H9 (cell line): ENCODE measurements at regions not wholly inside any gene's neighbourhood (a gene's known extent, or its start where the extent isn't known, plus 50 kb on each side); places are given as distances from the start of the nearest gene placed in this dataset.

Experiments
- DNase-seq: peaks from one replicate; pipeline ENCODE4 v3.0.0-alpha.2; 2017
- H2AFZ ChIP-seq: one replicate; pipeline ENCODE4 v1.6.1; 2013; ENCODE audit warnings: mild to moderate bottlenecking, low read length, control low read depth, moderate library complexity
- H2AK5ac ChIP-seq: 2 replicates; pipeline ENCODE4 v1.6.1; 2013; ENCODE audit warnings: low read length, control low read depth, mixed read lengths; ENCODE audit not compliant: insufficient read length
- H2BK120ac ChIP-seq: one replicate; pipeline ENCODE4 v1.6.1; 2013; ENCODE audit warnings: low read depth, mild to moderate bottlenecking, low read length, control low read depth, inconsistent platforms; ENCODE audit not compliant: poor library complexity, severe bottlenecking
- H2BK12ac ChIP-seq: 2 replicates; pipeline ENCODE4 v1.6.1; 2013; ENCODE audit warnings: low read length, control low read depth, mixed read lengths, low read depth; ENCODE audit not compliant: insufficient read length
- H2BK15ac ChIP-seq: 2 replicates; pipeline ENCODE4 v1.6.1; 2013; ENCODE audit warnings: low read depth, low read length, control low read depth
- H2BK20ac ChIP-seq: one replicate; pipeline ENCODE4 v1.6.1; 2013; ENCODE audit warnings: low read depth, mild to moderate bottlenecking, low read length, control low read depth, inconsistent platforms; ENCODE audit not compliant: poor library complexity, severe bottlenecking
- H2BK5ac ChIP-seq: 2 replicates; pipeline ENCODE4 v1.6.1; 2013; ENCODE audit warnings: low read length, control low read depth, mixed read lengths; ENCODE audit not compliant: insufficient read length
- H3K14ac ChIP-seq: 2 replicates; pipeline ENCODE4 v1.6.1; 2013; ENCODE audit warnings: low read length, control low read depth; ENCODE audit not compliant: insufficient read depth
- H3K18ac ChIP-seq: 2 replicates; pipeline ENCODE4 v1.6.1; 2013; ENCODE audit warnings: low read depth, mild to moderate bottlenecking, mixed read lengths, low read length, control low read depth; ENCODE audit not compliant: insufficient read length
- H3K23ac ChIP-seq: 2 replicates; pipeline ENCODE4 v1.6.1; 2013; ENCODE audit warnings: low read length, control low read depth, mixed read lengths, low read depth; ENCODE audit not compliant: insufficient read length
- H3K23me2 ChIP-seq: 2 replicates; pipeline ENCODE4 v1.6.1; 2013; ENCODE audit warnings: low read depth, mild to moderate bottlenecking, mixed read lengths, low read length, control low read depth; ENCODE audit not compliant: insufficient read length, poor library complexity, severe bottlenecking
- H3K27ac ChIP-seq: 2 replicates; pipeline ENCODE4 v1.5.1; 2013; ENCODE audit warnings: low read length, control low read depth, mixed read lengths, low read depth; ENCODE audit not compliant: insufficient read length
- H3K27me3 ChIP-seq: 2 replicates; pipeline ENCODE4 v1.6.1; 2013; ENCODE audit warnings: low read length, control low read depth, inconsistent platforms; ENCODE audit not compliant: insufficient read depth
- H3K4ac ChIP-seq: 2 replicates; pipeline ENCODE4 v1.6.1; 2013; ENCODE audit warnings: low read depth, mild to moderate bottlenecking, control low read depth, inconsistent platforms, low read length, moderate library complexity
- H3K4me1 ChIP-seq: 2 replicates; pipeline ENCODE4 v1.6.1; 2013; ENCODE audit warnings: low read length, control low read depth, inconsistent platforms; ENCODE audit not compliant: insufficient read depth
- H3K4me2 ChIP-seq: 2 replicates; pipeline ENCODE4 v1.6.1; 2013; ENCODE audit warnings: low read length, control low read depth, mixed read lengths; ENCODE audit not compliant: insufficient read length, insufficient read depth
- H3K56ac ChIP-seq: 2 replicates; pipeline ENCODE4 v1.6.1; 2013; ENCODE audit warnings: low read depth, mild to moderate bottlenecking, mixed read lengths, low read length, control low read depth; ENCODE audit not compliant: insufficient read length
- H3K79me1 ChIP-seq: 2 replicates; pipeline ENCODE4 v1.6.1; 2013; ENCODE audit warnings: low read depth, mild to moderate bottlenecking, moderate library complexity, low read length, control low read depth, inconsistent platforms; ENCODE audit not compliant: insufficient read depth, poor library complexity, severe bottlenecking
- H3K79me2 ChIP-seq: 2 replicates; pipeline ENCODE4 v1.6.1; 2013; ENCODE audit warnings: low read length, control low read depth, inconsistent platforms; ENCODE audit not compliant: insufficient read depth
- H3K9ac ChIP-seq: 2 replicates; pipeline ENCODE4 v1.6.1; 2013; ENCODE audit warnings: low read length, control low read depth, mixed read lengths; ENCODE audit not compliant: insufficient read length; ENCODE audit errors: extremely low read depth
- H3K9me3 ChIP-seq: one replicate; pipeline ENCODE4 v1.6.1; 2013; ENCODE audit warnings: low read depth, low read length, inconsistent platforms; ENCODE audit not compliant: control insufficient read depth
- H3T11ph ChIP-seq: one replicate; pipeline ENCODE4 v1.6.1; 2013; ENCODE audit warnings: mild to moderate bottlenecking, low read length, control low read depth, inconsistent platforms
- H4K20me1 ChIP-seq: one replicate; pipeline ENCODE4 v1.6.1; 2013; ENCODE audit not compliant: control insufficient read depth, insufficient read length, insufficient read depth
- H4K5ac ChIP-seq: 2 replicates; pipeline ENCODE4 v1.6.1; 2013; ENCODE audit warnings: low read depth, mild to moderate bottlenecking, mixed read lengths, low read length, control low read depth; ENCODE audit not compliant: insufficient read length
- H4K8ac ChIP-seq: replicated peaks from 2 replicates; pipeline ENCODE4 v1.6.1; 2013; ENCODE audit warnings: low read length, control low read depth, mixed read lengths, low read depth; ENCODE audit not compliant: insufficient read length
- H4K91ac ChIP-seq: 2 replicates; pipeline ENCODE4 v1.6.1; 2013; ENCODE audit warnings: low read depth, mild to moderate bottlenecking, moderate library complexity, mixed read lengths, low read length, control low read depth; ENCODE audit not compliant: insufficient read length
- H3K27ac Mint-ChIP-seq, 3 experiments: 2 replicates in 2 of 3; 3 replicates in 1 of 3; pipeline ENCODE4 v1.8.0; 2020 to 2021; ENCODE audit warnings: mixed read lengths in 3 of 3, mild to moderate bottlenecking in 1 of 3, moderate library complexity in 1 of 3
- H3K27me3 Mint-ChIP-seq: 2 replicates; pipeline ENCODE4 v1.8.0; 2021; ENCODE audit warnings: low read depth, mild to moderate bottlenecking, moderate library complexity, mixed read lengths
- H3K36me3 Mint-ChIP-seq, 3 experiments: 2 replicates in 2 of 3; 3 replicates in 1 of 3; pipeline ENCODE4 v1.8.0; 2020 to 2021; ENCODE audit warnings: low read depth in 3 of 3, mixed read lengths in 3 of 3; ENCODE audit not compliant: insufficient read depth in 1 of 3
- H3K4me1 Mint-ChIP-seq, 2 experiments: 2 replicates each; pipeline ENCODE4 v1.8.0; 2020; ENCODE audit warnings: mixed read lengths in 2 of 2
- H3K4me3 Mint-ChIP-seq, 2 experiments: 2 replicates in 1 of 2; 3 replicates in 1 of 2; pipeline ENCODE4 v1.8.0; 2020 to 2021; ENCODE audit warnings: mild to moderate bottlenecking in 2 of 2, mixed read lengths in 2 of 2, moderate library complexity in 1 of 2
- H3K9me3 Mint-ChIP-seq, 2 experiments: 2 replicates in 1 of 2; 3 replicates in 1 of 2; pipeline ENCODE4 v1.8.0; 2020; ENCODE audit warnings: mild to moderate bottlenecking in 2 of 2, mixed read lengths in 2 of 2, moderate library complexity in 1 of 2
- CTCF ChIP-seq: fragments of 200-600 bp; sonication (generic); conservative IDR thresholded peaks from 3 replicates; pipeline ENCODE4 v1.8.0; 2021; ENCODE audit warnings: antibody characterized with exemption, mild to moderate bottlenecking
- WGBS: extraction: QIAGEN DNeasy Blood & Tissue Kit; methylation state at CpG from one replicate; pipeline ENCODE4 v1.1.7; 2013; ENCODE audit warnings: missing lambda C conversion rate, low lambda C conversion rate, mixed read lengths; ENCODE audit not compliant: insufficient read length; ENCODE audit errors: extremely low coverage; 5-methylcytosine and 5-hydroxymethylcytosine counted together

- DNase-seq: no peak
- Histone ChIP-seq H3K9ac (no peak overlapping the region), H3K79me1 (no peaks in the 10 kb centered on the region), H2AK5ac (no peak overlapping the region), H3K4me1 (no peaks in the 10 kb centered on the region), H2BK20ac (no peak overlapping the region), H4K91ac (no peak overlapping the region), H4K20me1 (no peaks in the 10 kb centered on the region), H3K18ac (no peak overlapping the region), H3K23ac (no peak overlapping the region), H2BK5ac (no peak overlapping the region), H3K9me3 (peaks cover 7% of the 10 kb centered on the region), H2BK15ac (no peak overlapping the region), H3T11ph (no peak overlapping the region), H3K27ac (no peak overlapping the region), H3K79me2 (no peaks in the 10 kb centered on the region), H3K4me2 (no peak overlapping the region), H2AFZ (no peak overlapping the region), H3K56ac (no peak overlapping the region), H3K23me2 (no peaks in the 10 kb centered on the region), H4K5ac (no peak overlapping the region), H4K8ac (no peak overlapping the region), H2BK120ac (no peak overlapping the region), H2BK12ac (no peak overlapping the region), H3K4ac (no peak overlapping the region), H3K27me3 (no peaks in the 10 kb centered on the region), H3K14ac (no peak overlapping the region)
- WGBS: no CpG with 5 or more reads among the region's 14 CpGs
- H3K27ac Mint-ChIP-seq: no peak overlapping the region
- H3K4me3 Mint-ChIP-seq: no peak overlapping the region
- no peaks in the 10 kb centered on the region for H3K27me3 Mint-ChIP-seq
- TF ChIP-seq CTCF: no peak
- H3K36me3 Mint-ChIP-seq: peaks cover 5 to 11% (median 9%) of the 10 kb centered on the region in 3 experiments; a peak in 6 of 7 replicates
- no peaks in the 10 kb centered on the region for H3K4me1 Mint-ChIP-seq
- H3K9me3 Mint-ChIP-seq: peaks cover 12 to 20% of the 10 kb centered on the region in 2 experiments
Measured at GRCh38 chr4:45530498-45530897, 593.4 kb downstream of the GABRG1 start.
